Hematopoietic multipotent progenitor cell (in vitro differentiated cells): ENCODE measurements at regions not wholly inside any gene's neighbourhood (a gene's known extent, or its start where the extent isn't known, plus 50 kb on each side); places are given as distances from the start of the nearest gene placed in this dataset.
A peak's percentile ranks its signal among the peaks of the same experiment; 100 is the strongest.
"Not testable (repeated sequence)": the region's sequence is repeated elsewhere in the genome, so short reads cannot be mapped to it uniquely, and the experiment has no call there.

Experiments used
- DNase-seq, 3 donors: peaks; one replicate each; pipeline ENCODE4 v3.0.0-alpha.2; 2011 to 2015; ENCODE audit warnings: low read depth in 2 of 3, low spot score in 2 of 3

- DNase-seq = no peak
Measured at GRCh38 chr10:26621243-26621888, 76.1 kb upstream of the PDSS1 start.

DNA sequence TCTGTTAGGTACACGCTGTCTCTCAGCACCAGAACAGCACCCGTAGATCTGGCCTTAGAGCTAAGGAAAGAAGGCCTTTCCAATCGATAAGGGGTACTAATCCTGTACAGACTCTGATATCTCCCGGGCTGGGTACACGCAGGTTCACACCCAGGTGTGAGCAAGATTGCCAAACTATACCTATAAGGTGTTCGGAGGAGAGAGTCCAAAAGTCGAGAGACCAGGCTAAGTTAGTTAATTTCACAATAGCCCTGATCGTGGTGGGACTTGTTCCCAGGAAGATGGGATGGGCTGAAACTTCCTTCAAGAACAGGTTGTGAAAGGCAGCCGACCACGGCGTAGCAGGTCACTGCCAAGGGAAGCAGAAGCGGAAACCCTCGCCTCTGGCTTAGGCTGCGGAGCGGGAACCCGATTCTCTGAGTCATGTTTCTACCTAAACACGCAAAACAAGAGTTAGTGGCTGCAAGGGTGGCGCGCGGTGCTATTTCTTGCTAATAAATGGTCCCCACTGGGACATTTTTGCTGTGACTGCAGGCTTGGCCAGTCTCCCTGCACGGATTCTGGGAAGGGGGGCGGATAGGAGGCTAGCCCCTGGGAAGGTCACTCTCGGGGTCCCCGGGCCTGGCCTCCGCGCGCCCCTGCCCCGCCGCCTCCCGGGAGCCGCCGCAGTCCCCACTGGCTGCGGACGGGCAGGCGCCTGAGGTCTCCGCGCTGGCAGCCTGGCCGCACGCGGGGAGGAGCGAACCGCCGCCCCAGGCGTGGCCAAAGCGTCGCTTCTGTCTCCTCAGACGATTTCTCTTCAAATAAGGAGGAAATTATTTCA is 75.4 kb upstream of the PDSS1 start:
- peak in 2 of 3 donors; percentile 65 to 66 for DNase-seq

DNA sequence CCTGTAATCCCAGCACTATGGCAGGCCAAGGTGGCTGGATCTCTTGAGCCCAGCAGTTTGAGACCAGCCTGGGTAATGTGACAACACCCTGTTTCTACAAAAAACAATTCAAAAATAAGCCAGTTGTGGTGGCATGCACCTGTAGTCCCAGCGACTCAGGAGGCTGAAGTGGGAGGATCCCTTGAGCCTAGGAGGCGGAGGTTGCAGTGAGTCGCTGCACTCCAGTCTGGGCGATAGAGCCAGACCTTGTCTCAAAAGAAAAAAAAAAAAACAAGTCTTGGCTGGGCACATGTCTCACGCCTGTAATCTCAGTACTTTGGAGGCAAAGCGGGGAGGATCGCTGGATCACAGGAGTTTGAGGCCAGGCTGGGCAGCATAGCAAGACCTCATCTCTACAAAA is 74.6 kb upstream of the PDSS1 start:
- DNase-seq = no peak

- DNase-seq = peak in 1 of 3 donors; percentile 18
Measured at GRCh38 chr10:26624006-26624405, 73.5 kb upstream of the PDSS1 start.

- DNase-seq = no peak
Measured at GRCh38 chr10:26626066-26626465, 71.4 kb upstream of the PDSS1 start.

DNA sequence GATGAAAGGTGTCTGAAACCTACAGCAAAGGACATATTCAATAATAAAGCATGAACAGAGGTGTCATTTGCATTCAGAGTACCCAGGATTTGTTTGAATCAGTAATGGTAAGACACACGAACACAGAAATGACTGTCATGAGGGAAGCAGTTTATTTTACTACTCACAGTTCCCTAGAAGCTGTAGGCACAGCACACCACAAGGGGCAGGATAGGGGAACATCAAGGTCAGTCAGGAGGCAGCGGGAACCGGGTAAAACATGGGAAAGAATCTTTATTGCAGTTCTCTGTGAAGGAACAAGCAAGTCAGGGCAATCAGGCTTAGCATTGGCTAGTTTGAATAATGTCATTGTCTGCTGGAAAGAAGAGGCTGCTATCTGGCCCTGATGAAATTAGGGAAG is 70.2 kb upstream of the PDSS1 start:
- no peak for DNase-seq

GRCh38 chr10:26628395-26628794 is 69.1 kb upstream of the PDSS1 start:
- peak in 1 of 3 donors; percentile 53 for DNase-seq

DNA sequence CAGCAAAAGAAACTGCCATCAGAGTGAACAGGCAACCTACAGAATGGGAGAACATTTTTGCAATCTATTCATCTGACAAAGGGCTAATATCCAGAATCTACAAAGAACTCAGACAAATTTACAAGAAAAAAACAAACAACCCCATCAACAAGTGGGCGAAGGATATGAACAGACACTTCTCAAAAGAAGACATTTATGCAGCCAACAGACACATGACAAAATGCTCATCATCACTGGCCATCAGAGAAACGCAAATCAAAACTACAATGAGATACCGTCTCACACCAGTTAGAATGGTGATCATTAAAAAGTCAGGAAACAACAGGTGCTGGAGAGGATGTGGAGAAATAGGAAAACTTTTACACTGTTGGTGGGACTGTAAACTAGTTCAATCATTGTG is 65.3 kb upstream of the PDSS1 start:
- DNase-seq = not testable (repeated sequence)

DNA sequence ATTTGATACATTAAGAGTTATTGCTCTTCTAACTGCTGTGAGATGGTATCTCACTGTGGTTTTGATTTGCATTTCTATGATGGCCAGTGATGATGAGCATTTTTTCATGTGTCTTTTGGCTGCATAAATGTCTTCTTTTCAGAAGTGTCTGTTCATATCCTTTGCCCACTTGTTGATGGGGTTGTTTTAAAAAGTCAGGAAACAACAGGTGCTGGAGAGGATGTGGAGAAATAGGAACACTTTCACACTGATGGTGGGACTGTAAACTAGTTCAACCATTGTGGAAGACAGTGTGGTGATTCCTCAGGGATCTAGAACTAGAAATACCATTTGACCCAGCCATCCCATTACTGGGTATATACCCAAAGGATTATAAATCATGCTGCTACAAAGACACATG is 63.4 kb upstream of the PDSS1 start:
- not testable (repeated sequence) for DNase-seq

DNA sequence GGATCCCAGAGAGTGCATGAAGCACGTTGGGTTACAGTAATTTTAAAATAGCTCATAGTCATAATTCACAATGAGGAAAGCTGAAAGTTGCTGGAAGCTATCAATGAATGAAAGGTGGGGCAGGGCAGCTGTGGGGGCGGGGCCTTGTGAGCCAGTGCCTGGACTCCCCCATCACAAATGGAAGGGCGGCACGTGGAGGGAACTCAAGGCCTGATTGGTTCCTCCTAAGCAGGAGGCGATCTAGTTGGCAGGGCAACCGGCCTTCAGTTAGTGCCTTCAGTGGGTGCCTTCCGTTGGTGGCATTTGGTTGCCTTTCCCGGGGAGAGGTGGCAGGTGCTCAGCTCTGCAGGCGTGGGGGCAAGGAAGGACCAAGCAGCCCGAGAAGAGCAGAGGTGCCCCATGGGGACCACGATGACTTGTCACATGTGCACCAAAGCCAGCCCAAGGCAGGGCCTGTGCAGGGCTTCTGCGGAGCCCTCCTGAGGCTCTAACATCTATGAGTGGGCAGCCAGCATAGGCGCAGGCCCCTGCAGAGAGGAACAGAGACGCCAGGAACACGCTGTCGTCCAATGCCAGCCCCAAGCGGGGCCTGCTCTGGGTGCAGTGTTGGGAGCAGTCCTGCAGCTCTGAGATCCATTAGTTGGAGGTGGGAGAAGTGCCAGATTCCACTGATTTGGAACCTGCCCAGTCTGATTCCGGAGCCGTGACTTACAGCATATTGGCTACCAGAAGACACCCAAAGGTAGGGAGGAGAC is 59.8 kb upstream of the PDSS1 start:
- DNase-seq = no peak

- DNase-seq = no peak
Measured at GRCh38 chr10:26640391-26640790, 57.1 kb upstream of the PDSS1 start.

- no peak for DNase-seq
Measured at GRCh38 chr10:26642896-26643653, 54.4 kb upstream of the PDSS1 start.

DNA sequence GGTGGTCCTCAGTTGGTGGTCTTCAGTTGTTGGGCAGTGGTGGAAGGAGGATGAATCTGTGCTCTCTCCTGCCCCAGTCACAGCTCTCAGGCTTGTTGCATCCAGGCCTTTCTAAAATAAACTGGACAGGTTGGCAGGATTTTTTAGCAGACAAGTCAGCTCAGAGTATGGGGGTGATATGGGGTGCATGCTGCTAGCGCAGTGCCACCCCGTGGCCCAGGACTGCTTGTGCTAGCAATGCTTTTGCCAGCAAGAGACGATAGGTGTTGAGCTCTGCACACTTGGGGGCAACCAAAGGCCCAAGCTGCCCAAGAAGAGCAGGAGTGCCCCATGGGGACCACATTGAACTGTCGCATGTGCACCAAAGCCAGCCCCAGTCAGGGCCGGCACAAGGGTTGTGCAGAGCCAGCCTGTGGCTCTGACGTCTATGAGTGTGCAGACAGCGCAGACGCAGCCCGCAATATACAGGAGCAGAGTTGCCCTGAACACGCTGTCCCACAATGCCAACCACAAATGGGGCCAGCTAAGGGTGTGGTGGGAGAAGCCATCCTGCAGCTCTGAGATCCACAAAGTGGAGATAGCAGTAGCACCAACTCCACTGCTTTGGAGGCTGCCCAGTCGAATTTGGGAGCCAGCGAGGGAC is 49.8 kb upstream of the PDSS1 start:
- no peak for DNase-seq
